Activated CD4-positive, CD25-positive, alpha-beta regulatory T cell treated with anti-CD3 and anti-CD28 coated beads, Interleukin-2, amount 50 U/mL, for 16 hours (primary cell): ENCODE measurements at regions not wholly inside any gene's neighbourhood (a gene's known extent, or its start where the extent isn't known, plus 50 kb on each side); places are given as distances from the start of the nearest gene placed in this dataset.

Experiments used
- DNase-seq: peaks from one replicate; pipeline ENCODE4 v3.0.0-alpha.2; 2020; ENCODE audit warnings: low read depth, low spot score

DNA sequence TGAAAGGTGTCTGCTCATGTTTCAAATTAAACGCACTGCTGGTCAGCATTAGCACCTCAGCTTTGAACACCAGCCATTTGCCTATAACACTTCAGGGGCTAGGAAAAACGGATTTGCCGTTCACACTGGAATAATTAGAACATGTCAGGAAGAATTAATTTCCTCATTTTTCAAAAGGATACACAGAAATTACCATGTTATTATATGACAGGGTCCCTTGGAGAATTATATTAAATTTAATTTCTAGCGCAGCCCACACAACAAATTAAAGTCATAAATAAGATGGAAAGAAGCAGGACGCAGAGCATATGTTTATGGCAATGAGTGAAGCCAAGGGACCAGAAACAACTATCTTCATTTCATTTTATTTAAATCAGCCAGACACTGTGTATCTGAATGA is 83.8 kb upstream of the SOX6 start:
- no peak for DNase-seq

GRCh38 chr11:16434036-16434435 is 77.7 kb upstream of the SOX6 start:
- DNase-seq: no peak

GRCh38 chr11:16430674-16431073 is 74.3 kb upstream of the SOX6 start:
- no peak for DNase-seq

DNA sequence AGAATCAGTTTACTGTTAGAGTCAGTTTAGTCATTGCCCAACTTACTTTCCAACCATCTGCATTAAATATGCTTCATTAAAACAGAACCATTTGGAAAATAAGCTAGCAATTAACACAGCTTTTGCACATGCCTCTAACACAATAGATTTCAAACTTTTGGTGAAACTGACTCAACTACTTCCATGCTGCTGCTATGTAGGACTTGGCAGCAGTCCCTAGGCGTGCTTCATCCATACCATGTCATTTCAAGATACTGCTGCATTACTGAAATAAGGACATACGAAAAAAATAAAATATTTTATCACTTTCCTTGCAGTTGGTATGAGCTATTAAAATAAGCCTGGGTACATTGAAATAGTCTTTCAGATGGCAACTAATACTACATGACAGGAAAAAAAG is 65.5 kb upstream of the SOX6 start:
- DNase-seq: no peak

DNA sequence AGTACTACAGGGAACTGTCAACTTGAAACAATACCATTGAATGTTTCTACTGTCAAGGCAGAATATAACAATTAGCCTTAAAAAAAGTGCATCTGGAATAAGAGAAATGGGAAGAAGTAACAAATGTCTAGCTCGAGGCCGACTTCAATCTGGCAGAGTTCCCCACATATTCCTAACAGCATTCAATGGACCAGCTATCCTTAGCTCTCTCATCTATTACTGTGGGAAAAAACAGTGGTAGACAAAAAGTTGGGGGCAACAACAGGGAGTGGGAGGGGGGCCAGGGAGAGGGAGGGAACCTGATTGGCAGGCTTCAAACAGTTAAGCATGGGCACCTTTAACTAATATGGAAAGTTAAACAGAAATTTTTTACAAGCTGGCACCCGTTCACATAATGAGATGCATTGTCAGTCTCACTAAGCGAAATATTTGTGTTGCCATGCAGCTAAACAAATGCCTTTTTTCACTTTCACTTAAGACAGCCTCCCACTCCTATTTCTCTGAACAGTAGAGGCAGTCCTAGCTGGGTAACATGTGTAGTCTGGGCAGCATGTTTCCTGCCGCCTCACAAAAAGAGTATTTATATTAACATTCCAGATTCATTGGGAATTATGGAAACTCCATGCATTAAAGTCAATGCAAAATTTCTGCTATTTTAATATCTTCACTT is 62.2 kb upstream of the SOX6 start:
- DNase-seq: no peak

DNA sequence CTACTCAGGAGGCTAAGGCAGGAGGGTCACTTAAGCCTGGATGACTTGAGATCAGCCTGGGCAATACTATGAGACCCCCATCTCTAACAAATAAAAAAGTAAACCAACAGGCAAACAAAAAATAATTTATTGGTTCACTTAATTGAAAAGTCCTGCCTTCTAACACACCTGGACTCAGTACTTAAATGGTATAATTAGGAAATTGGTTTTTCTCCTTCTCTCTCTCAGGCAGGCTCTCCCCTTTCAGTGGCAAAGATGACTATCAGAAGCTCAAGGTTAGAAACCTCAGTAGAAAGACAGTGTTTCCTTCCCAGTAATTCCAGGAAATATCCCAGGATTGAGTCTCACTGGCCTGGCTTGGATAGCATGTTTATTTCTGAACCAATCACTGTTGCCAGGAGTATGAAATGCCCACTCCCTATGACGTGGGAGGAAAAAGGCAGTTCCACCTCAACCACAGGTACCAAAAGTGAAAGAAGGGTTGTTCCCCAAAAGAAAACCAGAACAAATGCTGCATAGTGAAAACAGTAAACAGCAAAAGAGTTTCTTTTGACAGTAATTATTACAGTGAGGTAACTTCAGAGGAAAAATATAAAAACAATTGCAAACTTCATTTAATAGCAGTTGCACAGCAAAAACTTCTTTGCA is 56.3 kb upstream of the SOX6 start:
- DNase-seq: no peak

GRCh38 chr11:16410479-16410878 is 54.1 kb upstream of the SOX6 start:
- no peak for DNase-seq

DNA sequence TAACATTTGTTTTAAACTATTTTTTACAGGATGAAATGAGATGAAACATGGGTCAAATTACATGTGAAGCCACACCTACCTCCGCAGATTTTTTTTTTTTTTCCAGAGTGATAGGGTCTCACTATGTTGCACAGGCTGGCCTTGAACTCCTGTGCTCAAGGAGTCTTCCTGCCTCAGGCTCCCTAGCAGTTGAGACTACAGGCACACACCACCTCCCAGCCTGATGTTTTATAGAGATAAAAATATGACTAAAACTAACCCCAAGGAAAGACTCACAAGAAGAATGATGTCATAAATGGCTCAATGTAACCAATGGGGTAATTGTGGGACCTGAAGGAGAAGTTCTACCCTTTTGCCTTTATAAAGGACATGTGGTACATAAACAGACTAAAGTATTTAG is 52.3 kb upstream of the SOX6 start:
- DNase-seq: no peak

DNA sequence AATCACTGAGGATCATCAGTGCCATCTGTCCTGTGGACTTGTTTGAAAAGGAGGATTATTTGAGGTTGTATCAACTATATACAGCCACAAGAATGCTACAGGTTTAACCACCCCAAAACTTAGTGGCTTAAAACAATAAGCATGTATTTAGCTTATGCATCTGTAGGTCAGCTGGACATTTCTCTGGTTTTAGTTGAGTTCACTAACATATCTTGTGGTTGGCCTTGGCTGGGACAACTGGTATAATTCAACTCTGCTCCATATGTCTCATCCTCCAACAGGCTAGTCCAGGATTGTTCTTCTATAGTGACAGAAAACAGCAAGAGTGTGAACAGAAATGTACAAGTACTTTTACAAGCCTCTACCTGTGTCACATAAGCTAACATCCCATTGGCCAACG is 49.9 kb upstream of the SOX6 start:
- DNase-seq: no peak
